Nephron (organoid): ENCODE measurements at regions not wholly inside any gene's neighbourhood (a gene's known extent, or its start where the extent isn't known, plus 50 kb on each side); places are given as distances from the start of the nearest gene placed in this dataset.

Experiments
- H3K27ac Mint-ChIP-seq, 3 experiments: 2 replicates each; pipeline ENCODE4 v1.8.0; 2020; ENCODE audit warnings: mixed read lengths in 3 of 3, mild to moderate bottlenecking in 2 of 3, moderate library complexity in 1 of 3
- H3K27me3 Mint-ChIP-seq: 2 replicates; pipeline ENCODE4 v1.8.0; 2021; ENCODE audit warnings: low read depth, mild to moderate bottlenecking, moderate library complexity, mixed read lengths
- H3K36me3 Mint-ChIP-seq: 2 replicates; pipeline ENCODE4 v1.8.0; 2020; ENCODE audit warnings: low read depth, mixed read lengths
- H3K4me1 Mint-ChIP-seq: 2 replicates; pipeline ENCODE4 v1.8.0; 2020; ENCODE audit warnings: mixed read lengths
- H3K4me3 Mint-ChIP-seq, 3 experiments: 2 replicates each; pipeline ENCODE4 v1.8.0; 2020; ENCODE audit warnings: mild to moderate bottlenecking in 3 of 3, mixed read lengths in 3 of 3, moderate library complexity in 2 of 3
- H3K9me3 Mint-ChIP-seq: 2 replicates; pipeline ENCODE4 v1.8.0; 2020; ENCODE audit warnings: mixed read lengths
- TF ChIP-seq, protein P1 (sequence below), 3 experiments: fragments of 200-600 bp; sonication (generic); IDR thresholded peaks; one replicate each; pipeline ENCODE4 v1.5.0; 2021; ENCODE audit warnings: antibody characterized with exemption in 3 of 3; ENCODE audit not compliant: unreplicated experiment in 3 of 3

- no peak overlapping the region for H3K27ac Mint-ChIP-seq
- peaks cover 2% of the 10 kb centered on the region for H3K9me3 Mint-ChIP-seq
- TF ChIP-seq, protein P1, sequence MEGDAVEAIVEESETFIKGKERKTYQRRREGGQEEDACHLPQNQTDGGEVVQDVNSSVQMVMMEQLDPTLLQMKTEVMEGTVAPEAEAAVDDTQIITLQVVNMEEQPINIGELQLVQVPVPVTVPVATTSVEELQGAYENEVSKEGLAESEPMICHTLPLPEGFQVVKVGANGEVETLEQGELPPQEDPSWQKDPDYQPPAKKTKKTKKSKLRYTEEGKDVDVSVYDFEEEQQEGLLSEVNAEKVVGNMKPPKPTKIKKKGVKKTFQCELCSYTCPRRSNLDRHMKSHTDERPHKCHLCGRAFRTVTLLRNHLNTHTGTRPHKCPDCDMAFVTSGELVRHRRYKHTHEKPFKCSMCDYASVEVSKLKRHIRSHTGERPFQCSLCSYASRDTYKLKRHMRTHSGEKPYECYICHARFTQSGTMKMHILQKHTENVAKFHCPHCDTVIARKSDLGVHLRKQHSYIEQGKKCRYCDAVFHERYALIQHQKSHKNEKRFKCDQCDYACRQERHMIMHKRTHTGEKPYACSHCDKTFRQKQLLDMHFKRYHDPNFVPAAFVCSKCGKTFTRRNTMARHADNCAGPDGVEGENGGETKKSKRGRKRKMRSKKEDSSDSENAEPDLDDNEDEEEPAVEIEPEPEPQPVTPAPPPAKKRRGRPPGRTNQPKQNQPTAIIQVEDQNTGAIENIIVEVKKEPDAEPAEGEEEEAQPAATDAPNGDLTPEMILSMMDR (IDR thresholded peaks at IDR 0.05; ENCODE audit: unreplicated experiment in 3 of 3) = no peak
- peaks cover 21% of the 10 kb centered on the region for H3K27me3 Mint-ChIP-seq
- H3K4me3 Mint-ChIP-seq = no peak overlapping the region
- H3K4me1 Mint-ChIP-seq = peaks cover 12% of the 10 kb centered on the region
- peaks cover 4% of the 10 kb centered on the region for H3K36me3 Mint-ChIP-seq
Observed at GRCh38 chr7:156579566-156579965, 61.0 kb upstream of the RNF32 start.

DNA sequence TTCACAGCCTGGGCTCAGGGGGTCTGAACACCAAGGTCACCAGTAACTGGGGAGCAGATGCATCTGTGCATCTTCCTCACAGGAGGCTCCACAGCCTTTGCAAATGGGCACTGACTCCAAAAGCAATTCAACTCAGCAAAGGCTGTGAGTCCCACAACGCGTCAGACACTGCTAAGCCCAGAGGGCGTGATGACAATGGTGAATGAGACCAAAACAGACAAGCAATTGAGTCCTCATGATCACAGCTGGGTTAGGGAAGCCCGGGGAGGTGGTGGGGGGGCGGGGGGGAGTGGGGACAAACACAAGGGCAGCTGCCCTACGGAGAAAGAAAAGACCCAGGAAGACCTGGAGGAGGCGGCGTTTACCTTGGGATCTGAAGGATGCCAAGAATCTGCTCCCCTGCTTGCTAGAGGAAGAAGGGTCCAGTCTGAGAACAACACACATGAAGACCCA lies 61.6 kb upstream of the RNF32 start:
- H3K9me3 Mint-ChIP-seq = peaks cover 5% of the 10 kb centered on the region
- peaks cover 12% of the 10 kb centered on the region for H3K4me1 Mint-ChIP-seq
- peaks cover 4% of the 10 kb centered on the region for H3K36me3 Mint-ChIP-seq
- H3K4me3 Mint-ChIP-seq = no peak overlapping the region
- H3K27me3 Mint-ChIP-seq = peaks cover 21% of the 10 kb centered on the region
- H3K27ac Mint-ChIP-seq = no peak overlapping the region
- TF ChIP-seq, protein P1 (IDR thresholded peaks at IDR 0.05; ENCODE audit: unreplicated experiment in 3 of 3) = no peak

DNA sequence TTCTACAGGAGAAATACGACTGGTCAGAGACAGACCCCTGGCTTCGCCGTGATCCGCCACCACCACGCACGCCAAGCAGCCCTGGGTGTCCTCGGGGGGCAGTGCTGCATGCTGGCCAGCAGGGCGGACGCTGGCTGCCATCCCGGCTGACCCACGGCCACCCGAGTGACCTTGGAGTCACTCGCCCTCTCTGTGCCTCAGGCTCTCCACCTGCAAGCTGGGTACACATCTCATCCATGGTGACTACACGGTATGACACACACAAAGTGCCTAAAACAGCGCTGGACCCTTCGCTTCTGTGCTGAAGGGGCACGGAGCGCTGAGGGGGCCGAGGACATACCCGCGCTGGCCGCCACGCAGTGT lies 62.0 kb upstream of the RNF32 start:
- Mint-ChIP-seq H3K9me3 (peaks cover 5% of the 10 kb centered on the region), H3K4me3 (no peak overlapping the region), H3K27me3 (peaks cover 21% of the 10 kb centered on the region), H3K36me3 (peaks cover 4% of the 10 kb centered on the region), H3K27ac (no peak overlapping the region), H3K4me1 (peaks cover 12% of the 10 kb centered on the region)
- TF ChIP-seq, protein P1 (IDR thresholded peaks at IDR 0.05; ENCODE audit: unreplicated experiment in 3 of 3) = no peak

- peaks cover 12% of the 10 kb centered on the region for H3K4me1 Mint-ChIP-seq
- H3K27ac Mint-ChIP-seq = no peak overlapping the region
- peaks cover 8% of the 10 kb centered on the region for H3K9me3 Mint-ChIP-seq
- H3K4me3 Mint-ChIP-seq = no peak overlapping the region
- peaks cover 4% of the 10 kb centered on the region for H3K36me3 Mint-ChIP-seq
- TF ChIP-seq, protein P1 (IDR thresholded peaks at IDR 0.05; ENCODE audit: unreplicated experiment in 3 of 3) = no peak
- H3K27me3 Mint-ChIP-seq = peaks cover 24% of the 10 kb centered on the region
Observed at GRCh38 chr7:156577645-156578577, 62.7 kb upstream of the RNF32 start.

DNA sequence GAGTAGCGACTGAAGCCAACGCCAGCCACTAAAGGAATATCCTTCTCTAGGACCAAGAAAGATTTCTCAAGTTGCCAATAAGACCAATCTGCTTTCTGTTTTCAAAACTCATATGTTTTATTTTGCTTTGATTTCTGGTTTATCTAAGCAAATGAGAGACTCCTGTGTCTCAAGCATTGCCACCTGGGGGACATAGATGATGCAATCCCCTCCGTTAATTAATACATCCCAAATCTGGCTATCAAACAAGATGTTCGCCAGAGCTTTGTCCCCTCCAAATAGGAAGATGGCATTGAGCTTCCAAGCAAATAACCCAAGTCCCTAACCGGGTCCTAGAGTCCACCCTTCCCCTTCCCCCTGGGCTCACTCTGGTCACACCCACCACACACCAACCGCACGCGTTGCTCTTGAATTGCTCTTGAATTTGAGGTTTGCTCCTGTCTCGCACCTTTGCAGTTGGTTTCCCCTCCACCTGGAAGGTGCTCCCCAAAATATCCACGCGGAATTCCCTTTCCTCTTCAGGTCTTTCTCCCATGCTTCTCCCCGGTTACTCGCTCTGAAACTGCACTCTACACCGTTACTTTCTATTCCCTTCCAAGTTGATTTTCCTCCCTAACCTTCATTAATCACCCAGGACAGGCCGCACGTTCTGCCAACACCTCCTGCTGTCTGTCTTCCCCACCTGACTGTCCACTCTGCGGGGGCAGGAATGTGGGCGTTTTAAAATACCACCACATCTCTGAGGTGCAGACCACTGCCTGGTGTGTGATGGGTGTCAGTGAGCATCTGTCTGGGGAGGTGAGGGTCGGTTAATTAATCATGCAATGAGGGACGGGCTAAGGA lies 64.1 kb upstream of the RNF32 start:
- Mint-ChIP-seq H3K36me3 (peaks cover 4% of the 10 kb centered on the region), H3K27me3 (peaks cover 25% of the 10 kb centered on the region), H3K27ac (no peak overlapping the region), H3K9me3 (peaks cover 8% of the 10 kb centered on the region), H3K4me1 (peaks cover 12% of the 10 kb centered on the region), H3K4me3 (no peak overlapping the region)
- TF ChIP-seq, protein P1 (IDR thresholded peaks at IDR 0.05; ENCODE audit: unreplicated experiment in 3 of 3) = no peak
